Posterior vena cava (tissue), 2 donors: ENCODE measurements at regions not wholly inside any gene's neighbourhood (a gene's known extent, or its start where the extent isn't known, plus 50 kb on each side); places are given as distances from the start of the nearest gene placed in this dataset.

Experiments
- DNase-seq: peaks from one replicate; pipeline ENCODE4 v3.0.0-alpha.2; 2020; ENCODE audit warnings: low spot score
- intact Hi-C, 2 donors: fragments of 100-400 bp; cut with DNase I; formaldehyde crosslinking; loops; one replicate each; pipeline versions ENCODE4 v1.14.1 to v1.14.2; 2022 to 2023
- donor health status: DM: yes; HTN: yes; CAD: no.
- donor health status: DM: yes; HTN: yes; CAD: no.

- DNase-seq, result no peak
- intact Hi-C loops, result no loop called here
Measured at GRCh38 chr5:168008555-168008954, 282.9 kb upstream of the WWC1 start.

- DNase-seq, result no peak
- intact Hi-C loops, result no loop called here
Measured at GRCh38 chr5:168011096-168011495, 280.3 kb upstream of the WWC1 start.

DNA sequence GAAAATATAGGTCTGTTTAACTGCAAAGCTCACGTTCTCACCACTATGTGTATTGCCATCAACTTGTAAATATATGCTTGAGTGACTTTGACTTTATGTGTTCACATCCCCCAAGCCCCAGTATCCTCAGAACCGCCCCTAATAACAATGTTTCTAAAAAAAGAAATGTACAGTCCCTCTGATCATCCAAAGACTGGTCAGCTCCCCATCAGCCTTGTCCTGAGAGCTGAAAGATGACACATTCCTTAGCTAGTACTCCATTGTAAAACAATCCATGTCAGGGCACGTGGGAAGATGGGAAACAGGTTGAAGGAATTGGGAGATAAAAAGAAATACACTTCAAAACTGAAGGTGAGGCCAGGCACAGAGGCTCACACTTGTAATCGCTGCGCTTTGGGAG, 279.4 kb upstream of the WWC1 start:
- DNase-seq, result no peak
- intact Hi-C loops, result no loop called here

DNA sequence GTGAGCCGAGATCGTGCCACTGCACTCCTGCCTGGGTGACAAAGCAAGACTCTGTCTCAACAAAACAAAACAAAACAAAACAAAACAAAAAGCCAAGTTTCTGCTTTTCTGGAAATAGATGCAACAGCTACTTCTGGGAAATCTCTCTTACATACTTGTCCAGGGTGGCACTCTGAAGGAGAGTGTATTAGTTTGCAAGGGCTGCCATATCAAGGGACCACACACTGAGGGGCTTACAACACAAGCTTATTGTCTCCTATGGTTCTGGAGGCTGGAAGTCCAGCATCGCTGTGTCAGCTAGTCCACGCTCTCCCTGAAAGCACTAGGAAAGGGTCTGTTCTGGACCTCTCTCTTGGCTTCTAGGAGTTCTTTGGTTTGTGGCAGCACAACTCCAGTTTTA, 277.9 kb upstream of the WWC1 start:
- intact Hi-C loops, result no loop called here
- no peak for DNase-seq

- no peak for DNase-seq
- intact Hi-C loops, result no loop called here
Measured at GRCh38 chr5:168014433-168015123, 276.9 kb upstream of the WWC1 start.

GRCh38 chr5:168015506-168015905, 275.9 kb upstream of the WWC1 start:
- no peak for DNase-seq
- intact Hi-C loops, result no loop called here

DNA sequence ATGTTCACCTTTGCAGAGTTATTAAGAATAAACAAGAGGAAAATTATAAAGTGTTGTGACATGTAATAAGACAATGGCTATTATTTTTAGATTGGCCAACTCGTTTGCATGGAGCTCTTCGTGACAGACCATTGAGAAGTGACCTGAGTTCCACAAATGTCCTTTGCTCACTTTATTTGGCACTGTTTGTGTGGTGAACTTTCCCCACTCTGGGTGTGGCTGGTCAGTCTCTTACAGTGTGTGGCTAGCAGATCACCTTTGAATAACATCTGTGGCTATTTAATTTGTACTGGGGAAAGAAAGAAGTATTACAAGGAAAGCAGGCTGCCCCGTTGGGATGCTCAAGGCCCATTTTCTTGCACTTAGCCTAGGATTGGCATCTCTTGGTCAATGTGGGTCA, 274.1 kb upstream of the WWC1 start:
- DNase-seq, result no peak
- intact Hi-C loops, result no loop called here

- no peak for DNase-seq
- intact Hi-C loops, result no loop called here
Measured at GRCh38 chr5:168019143-168019542, 272.3 kb upstream of the WWC1 start.

DNA sequence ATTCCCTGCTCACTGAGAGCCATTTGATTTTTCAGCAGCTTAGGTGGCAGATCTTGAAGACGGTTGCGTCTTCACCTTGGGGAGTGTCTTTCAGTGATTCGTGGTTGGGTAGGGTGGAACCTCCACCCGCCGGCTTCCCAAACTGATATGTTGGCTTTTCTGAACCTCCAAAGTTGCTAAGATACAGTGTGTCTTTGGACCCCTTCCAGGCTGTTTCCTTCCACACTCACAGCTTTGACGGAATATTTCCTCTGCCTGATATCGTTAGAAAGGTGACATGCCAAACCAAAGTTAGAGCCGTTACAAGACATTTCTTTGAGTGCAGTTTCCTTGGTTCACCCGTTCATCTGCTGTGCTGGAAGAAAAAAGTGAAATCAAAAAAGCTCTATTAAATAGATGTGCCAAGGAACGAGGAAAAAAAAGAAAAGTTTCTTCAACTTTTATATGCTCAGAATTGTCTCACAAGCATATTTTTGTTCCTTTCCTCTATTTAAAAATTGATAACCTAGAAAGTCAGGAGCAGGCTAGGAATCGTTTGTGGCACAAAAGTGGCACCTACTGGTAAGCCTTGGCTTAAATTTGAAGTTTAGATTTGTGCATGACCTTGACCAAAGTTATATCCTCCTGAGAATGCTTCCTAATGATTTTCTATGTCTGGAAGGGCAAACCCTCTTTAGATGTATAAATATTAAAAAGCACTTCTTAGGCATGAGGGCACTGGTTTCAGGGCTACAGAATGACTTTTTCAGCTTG, 270.7 kb upstream of the WWC1 start:
- intact Hi-C loops, result no loop called here
- no peak for DNase-seq

GRCh38 chr5:168022446-168023169, 268.8 kb upstream of the WWC1 start:
- intact Hi-C loops, result no loop called here
- DNase-seq, result no peak

GRCh38 chr5:168023191-168023590, 268.3 kb upstream of the WWC1 start:
- intact Hi-C loops, result no loop called here
- no peak for DNase-seq

DNA sequence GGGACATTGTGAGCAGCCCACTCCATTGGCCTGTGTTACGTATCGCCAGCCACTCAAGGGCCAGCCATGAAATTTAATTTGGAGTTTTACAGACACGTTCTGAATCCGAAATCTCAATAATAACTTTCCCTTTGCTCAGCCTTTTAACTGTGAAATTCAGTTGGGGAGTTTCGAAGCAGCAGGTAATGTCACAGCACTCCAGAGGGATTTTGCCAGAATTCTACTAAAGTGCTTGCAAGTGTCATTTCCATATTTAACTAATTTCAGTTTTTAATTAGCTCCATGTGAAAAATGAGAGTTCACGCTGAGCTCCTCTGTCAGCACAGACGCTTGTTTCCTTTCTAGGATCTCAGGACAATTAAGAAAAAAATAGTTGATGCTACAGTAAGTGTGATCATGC, 267.1 kb upstream of the WWC1 start:
- intact Hi-C loops, result no loop called here
- DNase-seq, result no peak

- intact Hi-C loops, result no loop called here
Measured at GRCh38 chr5:168027007-168027406, 264.4 kb upstream of the WWC1 start.

DNA sequence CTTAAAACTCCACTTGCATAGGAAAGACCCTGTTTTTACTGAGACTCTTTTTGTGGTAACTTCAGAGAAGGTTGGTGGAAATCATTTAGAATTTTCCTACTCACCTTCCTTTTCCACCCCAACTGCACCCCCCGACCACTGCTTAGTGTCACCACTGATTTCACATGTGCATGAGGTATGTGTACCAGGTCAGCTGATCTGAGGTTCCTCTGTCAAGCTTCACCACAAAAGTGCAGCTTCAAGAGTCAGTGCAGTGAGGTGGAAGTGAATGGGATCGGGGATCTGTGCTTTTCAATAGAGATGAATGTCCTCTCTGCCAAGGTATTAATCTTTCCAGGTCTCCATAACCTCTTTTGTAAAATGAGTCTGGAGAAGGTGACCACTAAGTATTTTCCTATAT, 260.5 kb upstream of the WWC1 start:
- DNase-seq, result no peak
- intact Hi-C loops, result no loop called here

More at GRCh38 chr5:168027007-168027406, 264.4 kb upstream of the WWC1 start:
- DNase-seq, result no peak

DNA sequence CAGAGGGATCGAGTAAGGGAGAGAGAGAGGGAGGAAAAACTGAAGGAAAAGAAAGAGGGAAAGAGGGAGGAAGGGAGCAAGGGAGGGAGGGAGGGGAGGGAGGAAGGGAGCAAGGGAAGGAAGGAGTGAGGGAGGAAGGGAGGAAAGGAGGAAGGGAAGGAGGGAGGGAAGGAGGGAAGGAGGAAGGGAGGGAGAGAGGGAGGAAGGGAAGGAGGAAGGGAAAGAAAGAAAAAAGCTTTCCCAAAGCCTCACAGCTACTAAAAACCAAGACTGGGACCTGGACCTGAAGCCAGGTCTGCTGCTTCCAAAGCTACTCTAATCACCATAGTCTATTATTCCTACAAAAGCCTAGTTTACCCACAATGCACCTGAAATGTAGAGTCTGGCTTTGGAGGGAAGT, 259.8 kb upstream of the WWC1 start:
- DNase-seq, result no peak
- intact Hi-C loops, result no loop called here

- no peak for DNase-seq
- intact Hi-C loops, result no loop called here
Measured at GRCh38 chr5:168039039-168039438, 252.4 kb upstream of the WWC1 start.

DNA sequence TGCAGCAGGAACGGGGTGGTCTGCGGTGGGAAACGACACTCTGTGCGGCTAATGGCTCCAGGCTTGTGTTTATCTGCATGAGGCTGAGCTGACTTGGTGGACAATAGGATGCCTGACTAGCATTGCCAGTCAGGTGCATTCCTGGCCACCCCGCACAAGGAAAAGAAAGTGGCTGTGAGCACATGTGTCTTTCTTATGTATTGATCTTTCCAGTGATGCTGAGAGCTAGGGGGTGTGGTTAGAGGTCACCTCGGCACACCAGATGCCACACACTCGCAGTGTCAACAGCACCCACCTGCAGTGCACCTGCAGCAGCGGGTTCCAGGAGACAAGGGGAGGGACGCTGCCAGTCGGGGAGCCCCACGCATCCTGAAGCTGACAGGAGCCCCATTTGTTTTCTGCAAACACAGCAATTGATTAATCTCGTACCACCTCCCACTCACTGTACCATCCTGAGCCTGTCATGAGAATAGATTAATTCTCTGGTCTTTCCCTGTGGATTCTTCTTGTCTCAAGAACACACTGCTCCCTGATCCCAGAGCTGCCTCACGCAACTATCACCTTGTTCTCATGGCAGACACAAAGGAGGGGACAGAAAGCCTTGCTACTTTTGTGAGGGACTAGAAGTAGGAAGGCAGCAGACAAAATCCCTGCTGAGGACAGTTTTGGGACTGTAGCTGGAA, 251.7 kb upstream of the WWC1 start:
- no peak for DNase-seq
- intact Hi-C loops, result no loop called here

DNA sequence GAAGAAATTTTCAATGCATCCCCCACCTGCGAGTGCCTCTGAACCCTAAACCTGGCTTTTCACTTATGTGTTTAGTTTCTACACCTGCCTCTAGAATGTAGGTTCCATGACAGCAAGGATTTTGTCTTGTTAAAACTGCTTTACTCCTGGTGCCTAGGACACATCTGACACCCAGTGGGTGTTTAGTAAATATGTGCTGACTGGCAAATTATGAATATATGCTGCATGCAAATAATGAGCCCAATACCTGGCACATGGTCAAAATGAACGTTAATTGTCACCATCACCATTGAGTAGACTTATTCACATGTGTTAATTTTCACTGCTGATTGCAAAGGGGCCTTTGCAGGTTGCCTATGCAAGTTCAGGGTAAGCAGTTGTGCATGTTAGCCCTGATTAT, 249.9 kb upstream of the WWC1 start:
- DNase-seq, result no peak
- intact Hi-C loops, result no loop called here

DNA sequence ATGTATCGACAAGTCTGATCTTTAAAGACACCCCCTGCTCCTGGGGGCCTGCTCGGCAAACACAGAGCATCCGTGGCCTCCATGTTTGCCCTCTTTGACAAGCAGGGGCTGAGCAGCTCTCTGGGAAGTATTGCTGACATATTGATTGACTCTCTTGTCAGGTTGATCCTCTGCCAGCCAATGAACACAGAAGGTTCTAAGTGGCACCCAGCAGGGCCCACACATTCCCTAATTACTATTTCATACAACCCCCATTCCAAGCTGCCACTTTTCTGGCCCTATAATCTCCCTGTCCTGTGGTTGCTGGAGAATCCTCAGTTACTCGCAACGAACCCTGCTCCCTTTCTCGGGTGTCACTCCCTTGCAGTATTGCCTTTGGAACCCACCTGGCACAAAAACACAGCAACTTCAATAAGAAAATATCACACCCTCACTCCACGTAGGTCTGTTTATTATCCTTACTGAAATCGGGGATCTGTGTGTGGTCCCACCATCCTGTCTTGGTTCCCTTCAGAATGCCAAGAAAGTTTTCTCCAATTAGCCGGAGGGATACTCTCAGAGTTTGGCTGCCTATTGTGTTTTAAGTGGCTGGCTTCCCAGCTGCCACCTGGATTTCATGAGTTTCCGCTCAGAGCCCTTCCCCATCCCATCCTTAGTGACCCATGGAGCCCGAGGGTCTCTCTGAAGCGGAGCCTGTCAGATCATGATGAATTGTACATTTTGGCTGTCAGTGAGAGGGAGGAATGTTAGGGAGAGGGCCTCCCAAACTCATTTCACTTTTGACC, 249.0 kb upstream of the WWC1 start:
- intact Hi-C loops, result no loop called here
- no peak for DNase-seq
